ENCODE measurements at regions not wholly inside any gene's neighbourhood (a gene's known extent, or its start where the extent isn't known, plus 50 kb on each side); places are given as distances from the start of the nearest gene placed in this dataset.

GRCh38 chr5:133713209-133713608 is 100.9 kb upstream of the FSTL4 start:
- H3K9me3 ChIP-seq (ENCODE audit: low read length) = no peaks in the 10 kb centered on the region
- H3K36me3 ChIP-seq (ENCODE audit: insufficient read depth, low read length) = no peaks in the 10 kb centered on the region
- H3K9ac ChIP-seq (ENCODE audit: low read length) = no peak overlapping the region
- H3K4me2 ChIP-seq (ENCODE audit: low read length) = no peak overlapping the region
- H3K9me2 ChIP-seq (ENCODE audit: insufficient read depth, low read length) = no peaks in the 10 kb centered on the region
- H3K27me3 ChIP-seq (ENCODE audit: insufficient read depth, low read depth, low read length) = no peaks in the 10 kb centered on the region
- no peak overlapping the region for H3K27ac ChIP-seq (ENCODE audit: low read length)
- H3K4me3 ChIP-seq (ENCODE audit: low read length) = no peak overlapping the region
- no peaks in the 10 kb centered on the region for H3K79me2 ChIP-seq (replicated peaks; ENCODE audit: insufficient read depth, low read length)
- TF ChIP-seq EP300 (conservative IDR thresholded peaks at IDR 0.05; ENCODE audit: poor library complexity, severe bottlenecking) (no peak), TAF1 (IDR thresholded peaks at IDR 0.05; ENCODE audit: low read depth) (no peak), POLR2AphosphoS5 (IDR thresholded peaks at IDR 0.05) (no peak)
- H4K20me1 ChIP-seq (ENCODE audit: insufficient read depth) = no peaks in the 10 kb centered on the region
- no peak overlapping the region for H2AFZ ChIP-seq (ENCODE audit: low read depth, low read length)
- no peaks in the 10 kb centered on the region for H3F3A ChIP-seq (ENCODE audit: insufficient read depth, low read length, poor library complexity, severe bottlenecking)

- Histone ChIP-seq H3K9me2 (ENCODE audit: insufficient read depth, low read length) (no peaks in the 10 kb centered on the region), H3K9me3 (ENCODE audit: low read length) (no peaks in the 10 kb centered on the region), H3K27ac (ENCODE audit: low read length) (no peak overlapping the region)
Measured at GRCh38 chr5:133712562-133712961, 100.2 kb upstream of the FSTL4 start.

GRCh38 chr5:133709209-133709725 is 96.9 kb upstream of the FSTL4 start:
- H3K79me2 ChIP-seq (replicated peaks; ENCODE audit: insufficient read depth, low read length) = no peaks in the 10 kb centered on the region
- H3K27me3 ChIP-seq (ENCODE audit: insufficient read depth, low read depth, low read length) = no peaks in the 10 kb centered on the region
- no peak for TF ChIP-seq SMC3 (conservative IDR thresholded peaks at IDR 0.05; ENCODE audit: poor library complexity)
- TF ChIP-seq EP300 (conservative IDR thresholded peaks at IDR 0.05; ENCODE audit: poor library complexity, severe bottlenecking) = no peak
- TF ChIP-seq RAD21 (conservative IDR thresholded peaks at IDR 0.05) = no peak
- TF ChIP-seq EZH2 (IDR thresholded peaks at IDR 0.05; ENCODE audit: borderline replicate concordance, insufficient read depth, low read length, poor library complexity, severe bottlenecking) = no peak
- TF ChIP-seq POLR2AphosphoS5 (IDR thresholded peaks at IDR 0.05) = no peak
- TF ChIP-seq TAF1 (IDR thresholded peaks at IDR 0.05; ENCODE audit: low read depth) = no peak
- TF ChIP-seq CTCF (IDR thresholded peaks at IDR 0.05; ENCODE audit: poor library complexity, severe bottlenecking) = no peak
- no peak for TF ChIP-seq REST (IDR thresholded peaks at IDR 0.05; ENCODE audit: borderline replicate concordance)
- TF ChIP-seq MXI1 (conservative IDR thresholded peaks at IDR 0.05; ENCODE audit: poor library complexity, severe bottlenecking) = no peak
- no peaks in the 10 kb centered on the region for H3K9me2 ChIP-seq (ENCODE audit: insufficient read depth, low read length)
- H3K9ac ChIP-seq (ENCODE audit: low read length) = no peak overlapping the region
- H3K9me3 ChIP-seq (ENCODE audit: low read length) = no peaks in the 10 kb centered on the region
- H3K36me3 ChIP-seq (ENCODE audit: insufficient read depth, low read length) = no peaks in the 10 kb centered on the region
- no peak overlapping the region for H3K27ac ChIP-seq (ENCODE audit: low read length)
- no peak overlapping the region for H3K4me3 ChIP-seq (ENCODE audit: low read length)
- H3K4me2 ChIP-seq (ENCODE audit: low read length) = no peak overlapping the region
- no peaks in the 10 kb centered on the region for H4K20me1 ChIP-seq (ENCODE audit: insufficient read depth)
- H2AFZ ChIP-seq (ENCODE audit: low read depth, low read length) = no peak overlapping the region
- no peaks in the 10 kb centered on the region for H3F3A ChIP-seq (ENCODE audit: insufficient read depth, low read length, poor library complexity, severe bottlenecking)

More at GRCh38 chr5:133712562-133712961, 100.2 kb upstream of the FSTL4 start:
- TF ChIP-seq SMC3 (conservative IDR thresholded peaks at IDR 0.05; ENCODE audit: poor library complexity) (no peak), POLR2AphosphoS5 (IDR thresholded peaks at IDR 0.05) (no peak), CTCF (IDR thresholded peaks at IDR 0.05; ENCODE audit: poor library complexity, severe bottlenecking) (no peak), MXI1 (conservative IDR thresholded peaks at IDR 0.05; ENCODE audit: poor library complexity, severe bottlenecking) (no peak), EZH2 (IDR thresholded peaks at IDR 0.05; ENCODE audit: borderline replicate concordance, insufficient read depth, low read length, poor library complexity, severe bottlenecking) (no peak)
- no peak overlapping the region for H3K9ac ChIP-seq (ENCODE audit: low read length)
- H3K79me2 ChIP-seq (replicated peaks; ENCODE audit: insufficient read depth, low read length) = no peaks in the 10 kb centered on the region
- no peak overlapping the region for H3K4me2 ChIP-seq (ENCODE audit: low read length)
- no peaks in the 10 kb centered on the region for H3F3A ChIP-seq (ENCODE audit: insufficient read depth, low read length, poor library complexity, severe bottlenecking)
- no peaks in the 10 kb centered on the region for H4K20me1 ChIP-seq (ENCODE audit: insufficient read depth)
- no peaks in the 10 kb centered on the region for H3K27me3 ChIP-seq (ENCODE audit: insufficient read depth, low read depth, low read length)
- H3K36me3 ChIP-seq (ENCODE audit: insufficient read depth, low read length) = no peaks in the 10 kb centered on the region
- H3K4me3 ChIP-seq (ENCODE audit: low read length) = no peak overlapping the region
- H2AFZ ChIP-seq (ENCODE audit: low read depth, low read length) = no peak overlapping the region

All from neural cell (in vitro differentiated cells).